Sigmoid colon (tissue), 4 donors: ENCODE measurements at regions not wholly inside any gene's neighbourhood (a gene's known extent, or its start where the extent isn't known, plus 50 kb on each side); places are given as distances from the start of the nearest gene placed in this dataset.
"Not testable (repeated sequence)": the region's sequence is repeated elsewhere in the genome, so short reads cannot be mapped to it uniquely, and the experiment has no call there.

Experiments
- EP300 ChIP-seq, 4 donors: sonication (generic); formaldehyde crosslinking; IDR thresholded peaks; one replicate each; pipeline ENCODE4 v1.6.1; 2017; ENCODE audit warnings: antibody characterized with exemption in 4 of 4
- POLR2A ChIP-seq, 2 donors: fragments of 450-650 bp; IDR thresholded peaks; one replicate each; pipeline ENCODE4 v1.6.1; 2016; ENCODE audit warnings: antibody characterized with exemption in 2 of 2, mild to moderate bottlenecking in 2 of 2, moderate library complexity in 2 of 2
- POLR2AphosphoS5 ChIP-seq, 4 donors: sonication (generic); formaldehyde crosslinking; IDR thresholded peaks; one replicate each; pipeline ENCODE4 v1.6.1; 2017; ENCODE audit warnings: antibody characterized with exemption in 4 of 4

- not testable (repeated sequence) for TF ChIP-seq POLR2AphosphoS5, POLR2A, EP300 (IDR thresholded peaks at IDR 0.05)
Observed at GRCh38 chr7:116408831-116409453, 90.6 kb upstream of the CAV2 start.
